GM12892 (cell line): ENCODE measurements at regions not wholly inside any gene's neighbourhood (a gene's known extent, or its start where the extent isn't known, plus 50 kb on each side); places are given as distances from the start of the nearest gene placed in this dataset.

Experiments
- POLR2A ChIP-seq: IDR thresholded peaks from 2 replicates; pipeline ENCODE4 v1.6.1; 2011; ENCODE audit warnings: low read depth, low read length, control low read depth
- POLR2AphosphoS5 ChIP-seq: IDR thresholded peaks from 2 replicates; pipeline ENCODE4 v1.6.1; 2011; ENCODE audit warnings: low read depth, low read length, control low read depth
- TAF1 ChIP-seq: IDR thresholded peaks from 2 replicates; pipeline ENCODE4 v1.6.1; 2011; ENCODE audit warnings: low read depth, mild to moderate bottlenecking, control low read depth, low read length, borderline replicate concordance

DNA sequence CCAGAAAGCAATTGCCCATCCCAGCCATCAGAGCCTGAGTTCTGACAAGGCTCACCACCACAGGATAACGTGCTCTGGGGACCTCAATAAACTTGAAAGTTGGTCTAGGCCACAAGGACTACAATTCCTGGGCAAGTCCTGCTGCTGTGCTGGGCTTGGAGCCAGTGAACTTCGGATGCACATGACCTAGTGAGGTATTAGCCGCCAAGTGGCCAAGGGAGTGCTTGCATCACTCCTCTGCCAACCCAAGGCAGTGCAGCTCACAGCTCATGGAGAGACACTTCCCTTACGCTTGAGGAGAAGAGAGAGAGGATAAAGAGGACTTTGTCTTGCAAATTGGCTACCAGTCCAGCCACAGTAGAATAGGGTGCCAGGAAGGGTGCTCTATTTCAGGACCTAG lies 219.6 kb downstream of the MBD2 start:
- TF ChIP-seq POLR2A (no peak), TAF1 (no peak), POLR2AphosphoS5 (no peak)
